Duodenal mucosa (tissue), 2 donors: ENCODE measurements at regions not wholly inside any gene's neighbourhood (a gene's known extent, or its start where the extent isn't known, plus 50 kb on each side); places are given as distances from the start of the nearest gene placed in this dataset.

ENCODE experiments used
- H3K27ac ChIP-seq: one replicate; pipeline ENCODE4 v1.7.0; 2013; ENCODE audit warnings: low read depth, low read length
- H3K27me3 ChIP-seq, 2 donors: one replicate each; pipeline ENCODE4 v1.7.0; 2013; ENCODE audit warnings: low read length in 2 of 2, control low read depth in 1 of 2; ENCODE audit not compliant: insufficient read depth in 2 of 2, control insufficient read depth in 1 of 2
- H3K36me3 ChIP-seq, 2 donors: one replicate each; pipeline ENCODE4 v1.7.0; 2013; ENCODE audit warnings: low read length in 2 of 2, control low read depth in 1 of 2; ENCODE audit not compliant: insufficient read depth in 2 of 2, control insufficient read depth in 1 of 2
- H3K4me1 ChIP-seq, 2 donors: one replicate each; pipeline ENCODE4 v1.7.0; 2013; ENCODE audit warnings: low read length in 2 of 2, control low read depth in 1 of 2; ENCODE audit not compliant: insufficient read depth in 2 of 2, control insufficient read depth in 1 of 2
- H3K4me3 ChIP-seq, 2 donors: one replicate each; pipeline ENCODE4 v1.7.0; 2013; ENCODE audit warnings: low read length in 2 of 2, low read depth in 1 of 2
- H3K9ac ChIP-seq, 2 donors: one replicate each; pipeline ENCODE4 v1.7.0; 2013; ENCODE audit warnings: low read length in 2 of 2, low read depth in 1 of 2
- H3K9me3 ChIP-seq, 2 donors: one replicate each; pipeline ENCODE4 v1.7.0; 2013; ENCODE audit warnings: low read length in 2 of 2, control low read depth in 1 of 2; ENCODE audit not compliant: control insufficient read depth in 1 of 2

DNA sequence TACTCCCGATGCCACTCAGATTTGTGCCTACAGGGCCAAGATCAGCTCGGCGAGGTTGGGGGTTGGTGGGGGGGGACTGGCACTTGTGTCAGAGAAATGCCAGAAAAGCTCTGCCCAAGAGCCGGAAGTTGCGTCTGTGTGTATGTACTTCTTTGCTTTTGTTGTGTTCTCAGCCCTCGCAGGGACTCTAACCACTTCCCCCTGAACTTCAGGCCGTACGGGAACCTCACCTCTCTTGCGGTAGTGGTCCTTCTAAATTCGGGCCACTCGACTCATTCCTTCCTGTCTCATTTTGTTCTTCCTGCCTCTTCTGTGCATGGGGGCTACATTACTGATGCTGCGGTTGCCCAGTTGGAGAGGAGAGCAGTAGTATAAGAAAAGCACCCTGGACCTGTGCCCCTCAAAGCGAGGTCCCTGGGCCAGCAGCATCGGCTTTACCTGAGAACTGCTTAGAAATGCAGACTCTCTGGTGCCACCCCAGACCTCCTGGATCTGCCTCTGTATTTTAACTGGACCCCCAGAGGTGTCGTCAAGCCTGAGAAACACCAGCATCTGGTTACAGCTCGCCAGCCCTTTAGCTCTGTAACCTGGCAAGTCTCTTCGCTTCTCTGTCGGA, 146.3 kb upstream of the RPS6KA3 start:
- Histone ChIP-seq H3K4me3 (no peak overlapping the region), H3K9ac (no peak overlapping the region), H3K4me1 (peaks cover 0 to 4% of the 10 kb centered on the region in 2 donors), H3K27ac (no peak overlapping the region), H3K27me3 (no peaks in the 10 kb centered on the region), H3K9me3 (no peaks in the 10 kb centered on the region), H3K36me3 (no peaks in the 10 kb centered on the region)

- no peak overlapping the region for H3K4me3 ChIP-seq
- H3K27me3 ChIP-seq = no peaks in the 10 kb centered on the region
- H3K27ac ChIP-seq = no peak overlapping the region
- no peaks in the 10 kb centered on the region for H3K36me3 ChIP-seq
- H3K9ac ChIP-seq = no peak overlapping the region
- peaks cover 0 to 4% of the 10 kb centered on the region in 2 donors for H3K4me1 ChIP-seq
- H3K9me3 ChIP-seq = no peaks in the 10 kb centered on the region
These were observed 143.8 kb upstream of the RPS6KA3 start for GRCh38 chrX:20410540-20410939.

DNA sequence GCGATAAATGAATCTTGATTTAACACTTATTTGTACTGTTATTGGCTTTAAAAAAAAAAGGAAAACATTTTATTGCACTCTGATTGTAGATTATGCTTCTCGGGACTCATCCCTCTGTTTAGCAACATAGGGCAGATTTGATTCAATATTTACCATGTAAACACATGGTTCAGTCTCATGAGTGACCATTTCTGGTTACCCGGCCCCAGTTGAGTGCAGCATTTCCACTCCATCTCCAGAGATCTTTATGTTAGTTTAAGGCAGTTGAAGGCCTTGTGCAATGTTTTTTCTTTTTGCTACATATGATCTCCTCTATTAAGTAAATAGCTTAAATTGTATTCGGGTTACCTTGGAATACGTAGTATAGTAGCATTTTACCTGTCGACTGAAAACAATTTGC, 143.3 kb upstream of the RPS6KA3 start:
- no peaks in the 10 kb centered on the region for H3K9me3 ChIP-seq
- no peak overlapping the region for H3K4me3 ChIP-seq
- H3K4me1 ChIP-seq = peaks cover 0 to 4% of the 10 kb centered on the region in 2 donors
- no peak overlapping the region for H3K27ac ChIP-seq
- H3K27me3 ChIP-seq = no peaks in the 10 kb centered on the region
- H3K36me3 ChIP-seq = no peaks in the 10 kb centered on the region
- H3K9ac ChIP-seq = no peak overlapping the region

DNA sequence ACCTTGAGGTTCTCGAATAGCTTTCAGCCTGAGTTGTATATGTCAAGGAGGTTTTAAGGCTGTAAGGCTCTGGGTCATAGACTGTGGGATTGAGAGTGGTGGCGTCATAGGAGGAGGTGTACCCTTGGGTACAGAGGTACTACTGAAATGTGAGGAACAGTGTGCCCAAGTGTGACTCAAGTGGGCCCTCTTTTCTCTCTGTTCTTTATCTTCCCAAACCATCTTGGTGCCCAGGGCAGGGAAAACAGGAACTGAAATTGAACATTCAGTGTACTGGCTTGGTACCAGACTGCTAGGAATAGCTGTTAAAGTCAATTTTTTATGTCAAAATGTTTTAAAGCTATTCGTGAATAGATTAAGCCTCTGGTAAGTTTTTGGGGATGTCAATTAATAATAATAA, 136.2 kb upstream of the RPS6KA3 start:
- H3K27me3 ChIP-seq = no peaks in the 10 kb centered on the region
- H3K4me1 ChIP-seq = peaks cover 0 to under 1% of the 10 kb centered on the region in 2 donors
- no peak overlapping the region for H3K9ac ChIP-seq
- H3K36me3 ChIP-seq = no peaks in the 10 kb centered on the region
- H3K27ac ChIP-seq = no peak overlapping the region
- H3K9me3 ChIP-seq = no peaks in the 10 kb centered on the region
- H3K4me3 ChIP-seq = no peak overlapping the region

- Histone ChIP-seq H3K9ac (no peak overlapping the region), H3K27ac (no peak overlapping the region), H3K36me3 (no peaks in the 10 kb centered on the region)
These were observed 133.2 kb upstream of the RPS6KA3 start for GRCh38 chrX:20399728-20400414.

GRCh38 chrX:20397587-20397986, 130.9 kb upstream of the RPS6KA3 start:
- H3K27ac ChIP-seq = no peak overlapping the region
- H3K9ac ChIP-seq = no peak overlapping the region
- H3K36me3 ChIP-seq = no peaks in the 10 kb centered on the region
- H3K27me3 ChIP-seq = no peaks in the 10 kb centered on the region
- no peak overlapping the region for H3K4me3 ChIP-seq
- peaks cover 6 to 11% of the 10 kb centered on the region in 2 donors for H3K4me1 ChIP-seq
- H3K9me3 ChIP-seq = no peaks in the 10 kb centered on the region

More at GRCh38 chrX:20399728-20400414, 133.2 kb upstream of the RPS6KA3 start:
- H3K4me1 ChIP-seq = peaks cover 0 to 11% of the 10 kb centered on the region in 2 donors
- no peaks in the 10 kb centered on the region for H3K27me3 ChIP-seq
- no peak overlapping the region for H3K4me3 ChIP-seq
- H3K9me3 ChIP-seq = no peaks in the 10 kb centered on the region

GRCh38 chrX:20394451-20394850, 127.7 kb upstream of the RPS6KA3 start:
- Histone ChIP-seq H3K9me3 (no peaks in the 10 kb centered on the region), H3K36me3 (no peaks in the 10 kb centered on the region), H3K4me3 (no peak overlapping the region), H3K9ac (no peak overlapping the region), H3K27ac (no peak overlapping the region), H3K4me1 (peaks cover 6 to 11% of the 10 kb centered on the region in 2 donors), H3K27me3 (no peaks in the 10 kb centered on the region)

DNA sequence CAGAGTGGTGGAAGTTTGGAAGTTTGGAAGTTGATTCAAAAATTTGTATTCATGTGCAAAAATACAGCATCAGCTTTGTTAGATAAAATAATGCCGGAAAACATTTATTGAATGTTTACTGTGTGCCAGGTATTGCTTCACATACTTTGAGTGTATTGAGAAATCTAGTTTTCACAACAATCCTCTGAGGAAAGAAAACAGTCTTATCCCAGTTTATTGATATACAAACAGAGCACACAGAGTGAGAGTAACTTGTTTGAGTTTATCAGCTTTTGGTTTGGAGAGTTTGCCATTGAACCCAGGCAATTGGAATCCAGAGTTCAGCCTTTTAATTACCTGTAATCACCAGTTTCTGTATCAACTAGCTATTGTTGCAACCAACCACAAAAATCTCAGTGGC, 127.2 kb upstream of the RPS6KA3 start:
- Histone ChIP-seq H3K9ac (no peak overlapping the region), H3K27ac (no peak overlapping the region), H3K36me3 (no peaks in the 10 kb centered on the region), H3K9me3 (no peaks in the 10 kb centered on the region), H3K4me3 (no peak overlapping the region), H3K4me1 (peaks cover 6 to 11% of the 10 kb centered on the region in 2 donors), H3K27me3 (no peaks in the 10 kb centered on the region)

DNA sequence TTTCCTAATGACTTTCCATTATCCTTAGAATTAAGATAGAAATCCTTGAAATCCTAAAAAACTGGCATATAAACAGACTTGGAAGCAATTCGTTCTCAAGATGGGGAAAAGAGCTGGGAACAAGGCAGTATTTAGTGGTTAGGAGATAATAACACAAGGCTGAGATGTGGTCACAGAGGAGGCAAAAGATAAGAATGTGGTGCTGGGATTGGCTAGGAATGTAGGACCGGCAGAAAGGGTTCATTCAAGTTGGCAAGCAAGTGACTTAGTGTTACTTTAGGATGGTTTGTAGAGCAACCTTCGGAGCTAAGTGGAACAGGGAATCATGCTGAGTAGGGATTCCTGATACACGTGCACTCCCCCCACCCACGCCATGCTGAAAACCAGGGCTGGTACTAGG, 121.9 kb upstream of the RPS6KA3 start:
- Histone ChIP-seq H3K27ac (no peak overlapping the region), H3K36me3 (no peaks in the 10 kb centered on the region), H3K9ac (no peak overlapping the region), H3K9me3 (no peaks in the 10 kb centered on the region), H3K27me3 (no peaks in the 10 kb centered on the region), H3K4me3 (no peak overlapping the region), H3K4me1 (peaks cover under 1 to 1% of the 10 kb centered on the region in 2 donors)

- no peak overlapping the region for H3K4me3 ChIP-seq
- H3K4me1 ChIP-seq = peaks cover 14 to 15% of the 10 kb centered on the region in 2 donors
- H3K9me3 ChIP-seq = no peaks in the 10 kb centered on the region
- no peak overlapping the region for H3K9ac ChIP-seq
- no peaks in the 10 kb centered on the region for H3K27me3 ChIP-seq
- no peaks in the 10 kb centered on the region for H3K36me3 ChIP-seq
- no peak overlapping the region for H3K27ac ChIP-seq
These were observed 116.8 kb upstream of the RPS6KA3 start for GRCh38 chrX:20383477-20383876.
